M059J (cell line): ENCODE measurements at regions not wholly inside any gene's neighbourhood (a gene's known extent, or its start where the extent isn't known, plus 50 kb on each side); places are given as distances from the start of the nearest gene placed in this dataset.
A peak's percentile ranks its signal among the peaks of the same experiment; 100 is the strongest.

Source experiments
- DNase-seq: peaks from one replicate; pipeline ENCODE4 v3.0.0-alpha.2; 2012; ENCODE audit warnings: low read depth

DNA sequence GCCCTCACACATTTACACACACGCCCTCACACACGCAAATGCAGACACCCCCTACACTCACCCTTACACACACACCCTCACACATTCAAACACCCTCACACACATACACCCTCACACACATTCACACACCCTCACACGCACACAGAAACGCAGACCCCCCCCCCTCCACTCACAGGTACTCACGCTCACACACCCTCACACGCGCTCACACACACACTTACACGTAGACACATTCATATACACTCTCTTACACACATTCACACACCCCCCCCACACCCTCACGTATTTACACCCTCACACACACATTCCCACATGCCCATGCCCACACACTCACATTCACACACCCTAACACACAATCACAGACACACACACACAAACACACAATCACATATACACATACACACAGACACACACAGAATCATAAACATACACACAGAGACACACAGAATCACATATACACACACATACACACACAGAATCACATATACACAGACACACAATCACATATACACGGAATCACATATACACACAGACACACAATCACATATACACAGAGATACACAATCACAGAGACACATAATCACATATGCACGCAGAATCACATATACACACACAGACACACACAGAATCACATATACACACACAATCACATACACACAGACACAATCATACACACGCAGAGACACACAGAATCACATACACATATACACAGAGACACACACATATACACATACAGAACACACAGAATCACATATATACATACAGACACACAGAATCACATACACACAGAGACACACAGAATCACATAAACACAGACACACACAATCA is 250.1 kb upstream of the RPL38 start:
- DNase-seq = no peak

DNA sequence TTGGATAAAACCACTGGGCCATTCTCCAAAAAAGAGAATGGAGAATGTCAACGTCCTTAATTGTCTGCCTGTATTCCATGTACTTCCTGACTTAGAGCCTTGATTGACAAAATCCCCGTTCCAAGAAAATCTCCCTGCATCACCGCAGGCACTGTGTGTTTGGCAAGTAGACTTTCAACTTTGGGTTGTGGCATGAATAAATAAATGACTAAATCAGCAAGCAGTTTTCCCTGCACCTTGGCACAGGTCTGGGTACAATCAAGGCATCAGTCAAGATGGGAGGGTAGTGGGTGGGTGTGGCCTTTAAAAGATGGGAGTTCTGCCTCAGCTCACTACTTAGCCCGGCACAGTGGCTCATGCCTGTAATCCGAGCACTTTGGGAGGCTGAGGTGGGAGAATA is 248.5 kb upstream of the RPL38 start:
- no peak for DNase-seq

DNA sequence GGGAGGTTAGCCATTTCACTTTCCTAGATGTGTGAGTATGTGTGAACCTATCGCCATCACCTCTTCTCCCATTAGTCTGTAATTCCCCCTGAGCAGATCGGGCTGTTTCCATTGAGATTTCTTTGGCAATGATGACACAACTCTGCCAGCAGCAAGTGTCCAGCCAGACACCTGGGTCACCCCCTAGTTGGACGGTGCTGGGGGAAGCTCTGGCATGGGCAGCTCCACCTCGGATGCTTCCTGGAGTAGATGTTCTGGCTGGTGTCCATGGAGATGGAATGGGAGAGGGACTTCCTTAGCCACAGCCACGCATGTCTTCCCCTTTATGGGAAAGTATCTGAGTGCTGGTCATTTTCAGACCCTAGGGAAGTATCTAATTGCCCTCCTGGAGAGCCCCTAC is 247.9 kb upstream of the RPL38 start:
- no peak for DNase-seq

DNA sequence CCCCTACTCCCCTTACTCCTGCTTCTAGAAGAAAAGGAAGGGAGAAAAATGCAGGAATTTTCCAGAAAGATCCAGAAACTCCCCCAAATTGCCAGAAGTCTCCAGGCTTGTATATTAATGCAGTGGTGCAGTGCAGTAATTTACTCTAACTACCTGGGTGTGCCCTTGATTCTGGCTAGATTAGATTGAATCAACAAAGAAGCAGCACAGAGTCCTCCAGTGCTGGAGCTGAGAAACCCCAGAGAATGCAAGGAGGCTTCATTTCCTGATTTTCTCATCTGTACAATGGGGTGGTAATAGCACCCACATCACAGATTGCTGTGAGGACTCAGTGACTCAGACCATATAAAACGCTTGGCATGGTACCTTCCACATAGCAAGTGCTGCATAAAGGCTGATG is 247.3 kb upstream of the RPL38 start:
- DNase-seq = no peak

DNA sequence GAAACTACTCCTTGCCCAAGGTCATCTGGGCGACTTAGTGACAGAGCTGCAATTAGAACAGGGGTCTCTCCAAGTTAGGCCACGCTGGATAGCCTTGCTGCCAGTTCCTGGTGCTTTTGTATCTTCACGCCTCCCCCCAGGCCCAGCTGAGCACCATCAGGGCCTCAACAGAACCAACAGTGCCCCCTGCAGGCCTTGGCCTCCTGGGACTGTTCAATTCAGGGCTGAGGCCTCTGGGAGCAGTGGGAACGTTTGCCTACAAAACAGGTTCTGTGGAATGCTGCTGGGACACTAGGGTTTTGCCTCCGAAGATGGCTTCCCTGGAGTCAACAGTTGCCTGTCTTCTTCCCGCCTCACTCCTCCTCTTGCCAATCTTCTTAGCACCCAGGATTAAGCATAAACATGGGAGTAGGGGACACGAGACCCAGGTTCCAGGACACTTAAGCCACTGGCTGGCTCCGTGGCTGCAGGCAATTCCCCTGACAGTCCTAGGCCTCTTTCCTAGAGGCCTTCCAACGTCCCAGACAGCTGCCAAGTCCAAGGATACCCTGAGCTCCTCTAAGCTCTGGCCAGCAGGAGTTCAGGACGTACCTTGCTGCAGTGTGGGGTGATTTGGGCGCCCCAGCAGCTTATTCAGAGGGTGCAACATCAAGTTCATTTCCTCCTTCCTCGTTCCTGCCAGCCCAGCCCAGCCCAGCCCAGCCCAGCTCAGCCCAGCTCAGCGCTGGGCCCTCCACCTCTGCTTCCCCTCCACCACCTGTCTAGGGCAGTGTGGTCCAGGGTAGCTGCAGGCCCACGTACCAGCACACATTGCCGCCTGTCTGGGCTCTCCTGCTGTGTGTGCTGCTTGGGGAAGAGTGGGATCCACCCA is 246.6 kb upstream of the RPL38 start:
- DNase-seq = peak; percentile 11

DNA sequence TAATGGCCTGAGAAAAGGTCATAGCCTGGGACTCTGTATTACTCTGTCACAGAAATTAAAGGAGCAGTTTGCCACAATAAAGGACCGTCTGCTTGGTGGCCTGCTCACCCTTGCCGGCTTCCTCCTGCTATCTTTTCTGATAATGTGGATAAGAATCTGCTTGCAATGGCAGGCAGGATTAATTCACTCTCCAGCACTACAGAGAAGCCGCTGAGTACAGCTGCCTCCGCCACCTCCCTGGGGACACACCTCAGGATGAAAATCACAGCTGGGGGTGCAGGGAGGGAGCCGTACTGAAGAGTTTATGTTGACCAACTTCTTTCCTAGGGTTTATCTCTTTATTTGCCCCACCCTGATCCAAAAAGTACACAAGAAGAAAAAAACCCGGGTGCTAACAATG is 245.9 kb upstream of the RPL38 start:
- DNase-seq = no peak

DNA sequence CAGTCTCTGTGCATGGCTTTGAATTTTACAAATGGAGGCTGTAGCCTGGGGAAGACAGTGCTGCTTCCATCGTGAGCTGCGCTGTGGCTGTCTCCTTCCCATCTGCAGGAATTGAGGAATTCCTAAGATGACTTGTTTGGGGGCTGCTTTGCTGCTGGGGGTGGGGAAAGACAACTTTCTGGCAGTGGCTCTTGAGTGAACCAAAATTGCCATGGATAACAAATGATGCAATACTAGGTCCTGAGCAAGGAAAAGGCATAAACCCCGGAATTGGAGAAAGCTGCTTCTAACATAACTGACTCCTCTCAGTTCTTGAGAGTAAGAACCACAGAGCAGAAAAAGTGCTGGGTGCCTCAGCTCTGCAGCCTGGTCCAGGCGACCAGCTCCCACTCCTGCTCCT is 245.0 kb upstream of the RPL38 start:
- DNase-seq = no peak

DNA sequence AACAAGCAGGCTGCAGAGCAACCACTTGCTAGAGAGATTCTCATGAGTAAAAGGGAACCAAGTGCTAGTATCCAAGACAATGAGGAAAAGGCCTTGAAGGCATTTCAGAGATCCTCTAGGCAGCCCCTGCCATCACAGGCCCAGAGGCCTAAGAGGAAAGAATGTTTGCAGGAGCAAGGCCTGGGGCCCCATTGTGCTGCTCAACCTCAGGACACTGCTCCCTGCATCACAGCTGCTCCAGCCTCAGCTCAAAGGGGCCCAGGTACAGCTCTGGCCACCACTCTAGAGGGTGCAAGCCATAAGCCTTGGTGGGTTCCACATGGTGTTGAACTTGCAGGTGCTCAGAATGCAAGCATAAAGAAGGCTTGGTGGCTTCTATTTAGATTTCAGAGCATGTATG is 243.0 kb upstream of the RPL38 start:
- no peak for DNase-seq

DNA sequence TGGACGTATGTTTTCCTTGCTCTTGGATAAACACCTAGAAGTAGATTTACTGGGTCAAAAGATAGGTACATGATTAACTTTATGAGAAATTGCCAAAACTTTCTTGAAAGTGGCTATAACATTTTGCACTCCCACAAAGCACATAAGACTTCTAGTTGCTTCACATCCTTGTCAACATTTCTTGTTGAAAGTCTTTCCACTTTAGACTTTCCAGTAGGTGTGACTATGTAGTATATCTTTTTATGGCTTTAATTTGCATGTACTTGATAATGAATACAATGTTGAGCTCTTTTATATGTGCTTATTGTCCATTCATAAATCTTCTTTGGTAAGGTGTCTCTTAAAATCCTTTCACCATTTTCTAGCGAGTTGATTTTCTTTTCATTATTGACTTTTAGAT is 241.2 kb upstream of the RPL38 start:
- DNase-seq = no peak

DNA sequence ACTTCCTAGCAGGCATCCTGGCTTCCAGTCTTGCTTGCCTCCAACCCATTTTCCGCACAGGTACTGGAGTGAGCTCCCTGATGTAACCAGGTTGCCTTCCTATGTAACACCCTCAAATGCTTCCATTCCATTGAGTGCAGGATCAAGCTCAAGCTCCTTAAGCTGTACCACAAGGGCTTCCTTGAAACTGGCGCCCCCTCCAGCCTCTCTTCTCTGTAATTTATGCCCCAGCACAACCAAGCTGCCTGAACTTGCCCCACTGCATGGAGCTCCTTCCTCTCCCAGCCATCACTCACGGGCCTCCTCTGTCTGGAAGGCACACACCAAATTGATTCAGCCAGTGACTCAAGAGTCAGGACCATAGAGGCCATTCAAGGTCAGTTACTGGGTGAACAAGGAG is 234.8 kb upstream of the RPL38 start:
- no peak for DNase-seq

DNA sequence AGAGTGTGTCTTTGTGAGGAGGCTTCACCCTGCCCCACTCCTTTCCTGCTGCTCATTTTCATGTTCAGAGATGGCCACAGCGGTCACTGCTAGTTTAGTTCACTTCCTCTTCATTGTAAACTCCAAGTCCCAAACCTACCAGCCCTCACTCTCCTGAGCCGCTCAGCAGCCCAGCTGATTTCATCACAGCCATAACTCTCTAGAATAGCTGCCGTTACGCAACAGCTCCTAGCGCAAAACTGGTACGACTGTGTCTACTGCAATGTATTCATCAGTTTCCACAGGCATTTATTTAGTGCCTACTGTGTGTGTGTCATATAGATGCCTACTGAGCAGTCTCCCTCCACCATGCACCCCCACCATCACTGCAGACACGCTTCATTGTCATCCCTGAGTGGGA is 233.5 kb upstream of the RPL38 start:
- no peak for DNase-seq

DNA sequence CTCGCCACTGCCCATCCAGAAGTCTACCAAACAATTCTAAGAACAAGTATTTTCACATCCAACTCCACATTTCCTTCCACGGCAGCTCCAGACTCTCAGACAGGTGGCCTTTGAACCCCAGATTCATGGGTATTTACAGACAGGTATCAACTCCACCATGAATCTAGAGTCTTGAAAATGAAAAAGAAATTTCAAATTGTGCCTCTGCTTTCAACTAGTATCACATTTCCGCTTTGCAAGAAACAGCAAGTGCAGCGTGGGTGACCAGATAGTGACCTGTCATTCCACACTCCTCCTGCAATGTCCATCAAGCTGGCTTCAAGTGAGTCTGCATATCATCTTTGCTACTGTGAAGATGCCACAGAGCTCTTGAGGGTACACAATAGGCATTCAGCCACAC is 232.4 kb upstream of the RPL38 start:
- DNase-seq = no peak

DNA sequence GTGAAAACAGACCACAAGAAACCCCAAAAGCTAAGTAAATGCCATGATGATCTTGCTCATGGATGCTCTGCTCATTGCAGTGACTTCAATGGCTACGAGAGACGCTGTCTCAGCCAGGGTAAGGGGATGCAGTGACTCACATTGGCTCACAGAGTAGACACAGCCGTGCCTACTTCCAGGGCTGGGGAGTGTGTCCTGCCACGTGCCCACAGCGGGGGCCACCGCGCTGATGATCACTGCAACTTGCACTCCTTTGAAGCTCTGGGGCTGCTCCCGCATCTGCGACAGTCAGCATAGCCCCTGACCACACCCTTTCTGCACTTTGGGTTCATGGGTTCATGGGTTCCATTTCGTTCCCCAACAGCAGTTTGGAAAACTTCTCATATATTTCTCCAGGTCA is 231.4 kb upstream of the RPL38 start:
- no peak for DNase-seq

DNA sequence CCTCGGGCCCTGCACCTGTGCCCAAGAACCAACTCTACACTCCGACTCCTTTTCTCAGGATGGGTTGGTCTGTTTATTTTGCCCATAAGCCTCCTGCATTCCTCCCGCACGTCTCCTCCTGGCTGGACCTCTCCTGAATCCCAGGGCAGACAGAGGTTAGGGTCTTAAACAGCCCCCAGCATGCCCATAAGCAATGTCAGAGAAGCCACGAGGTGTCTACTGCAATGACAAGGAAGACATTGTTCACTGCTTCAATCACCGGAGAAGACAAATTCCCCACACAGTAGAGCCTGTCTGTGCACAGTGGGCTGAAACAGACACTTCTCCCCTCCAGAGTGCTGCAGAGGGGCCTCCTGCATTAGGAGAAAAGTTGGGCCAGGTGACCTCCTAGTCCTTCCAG is 230.6 kb upstream of the RPL38 start:
- DNase-seq = no peak

DNA sequence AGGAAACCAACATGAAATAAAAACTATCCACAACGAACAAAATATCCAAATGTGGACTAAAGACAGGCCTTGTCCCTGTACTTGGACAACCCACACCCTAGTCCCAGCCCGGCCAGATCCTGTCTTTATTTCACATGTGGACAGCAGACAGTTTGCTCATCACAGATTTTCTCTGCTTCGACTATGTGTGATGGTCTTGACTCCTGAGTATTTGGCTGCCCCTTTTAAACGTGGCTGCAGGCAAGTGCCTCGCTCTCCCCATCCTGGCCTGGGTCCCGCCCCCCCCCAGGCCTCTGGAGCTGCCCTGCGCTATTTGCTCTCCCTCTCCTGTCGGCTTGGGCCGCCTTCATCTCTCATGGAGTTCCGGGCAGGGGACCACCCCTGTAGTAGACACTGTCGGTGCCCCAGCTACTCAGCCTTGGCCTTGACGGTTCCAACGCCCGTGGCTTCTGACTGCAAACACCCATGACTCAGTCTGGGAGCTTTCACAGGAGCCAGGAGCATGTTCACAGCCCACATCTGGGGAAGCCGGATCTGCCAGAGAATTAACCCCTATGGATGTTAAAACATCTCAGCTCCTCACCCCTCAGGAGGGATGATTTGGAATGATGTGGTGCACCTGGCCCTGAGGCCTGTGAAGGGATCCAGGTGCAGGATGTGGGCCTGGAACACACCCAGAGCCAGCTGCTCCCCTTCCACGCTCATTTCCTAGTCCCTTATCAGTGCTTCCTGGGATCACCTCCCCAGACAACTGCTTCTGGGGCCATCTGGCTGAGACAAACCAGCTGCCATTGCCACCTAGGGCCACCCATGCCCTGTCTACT is 229.7 kb upstream of the RPL38 start:
- no peak for DNase-seq

DNA sequence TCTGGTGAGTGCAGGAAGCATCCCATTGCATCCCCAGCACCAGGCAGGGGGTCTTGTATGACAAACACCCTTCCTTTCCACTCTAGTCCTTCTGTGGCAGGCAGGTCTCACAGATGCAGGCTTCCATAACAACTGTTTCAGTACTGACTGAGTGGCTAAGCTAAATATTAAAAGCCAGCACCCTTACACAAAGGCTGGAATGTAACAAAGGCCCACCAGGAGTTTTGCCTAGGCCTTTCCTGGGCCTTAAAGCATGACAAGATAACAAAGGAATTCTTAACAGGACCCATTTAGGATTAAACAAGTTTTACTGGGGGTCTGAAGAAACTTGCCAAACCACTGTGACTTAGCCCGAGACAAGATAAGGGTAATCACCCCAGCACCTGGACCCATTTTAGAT is 228.9 kb upstream of the RPL38 start:
- no peak for DNase-seq

DNA sequence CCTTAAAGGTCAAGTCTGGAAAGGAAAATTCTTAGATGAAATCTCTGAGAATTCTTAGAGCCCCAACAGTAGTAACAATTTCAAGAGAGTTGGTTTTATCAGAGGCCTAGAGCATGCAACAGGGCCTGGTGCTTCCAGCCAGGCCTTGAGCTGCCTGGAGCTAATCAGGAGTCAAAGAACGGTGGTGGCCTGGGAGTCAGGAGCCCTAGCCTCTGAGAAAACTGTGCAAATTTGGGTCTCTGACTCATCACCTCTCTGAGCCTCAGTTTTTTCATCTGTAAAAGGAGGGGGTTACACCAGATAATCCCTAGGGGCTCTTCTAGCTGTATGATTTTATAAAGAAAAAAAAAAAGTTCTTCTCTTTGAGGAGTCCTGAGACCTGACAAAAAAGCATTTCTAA is 227.3 kb upstream of the RPL38 start:
- no peak for DNase-seq

DNA sequence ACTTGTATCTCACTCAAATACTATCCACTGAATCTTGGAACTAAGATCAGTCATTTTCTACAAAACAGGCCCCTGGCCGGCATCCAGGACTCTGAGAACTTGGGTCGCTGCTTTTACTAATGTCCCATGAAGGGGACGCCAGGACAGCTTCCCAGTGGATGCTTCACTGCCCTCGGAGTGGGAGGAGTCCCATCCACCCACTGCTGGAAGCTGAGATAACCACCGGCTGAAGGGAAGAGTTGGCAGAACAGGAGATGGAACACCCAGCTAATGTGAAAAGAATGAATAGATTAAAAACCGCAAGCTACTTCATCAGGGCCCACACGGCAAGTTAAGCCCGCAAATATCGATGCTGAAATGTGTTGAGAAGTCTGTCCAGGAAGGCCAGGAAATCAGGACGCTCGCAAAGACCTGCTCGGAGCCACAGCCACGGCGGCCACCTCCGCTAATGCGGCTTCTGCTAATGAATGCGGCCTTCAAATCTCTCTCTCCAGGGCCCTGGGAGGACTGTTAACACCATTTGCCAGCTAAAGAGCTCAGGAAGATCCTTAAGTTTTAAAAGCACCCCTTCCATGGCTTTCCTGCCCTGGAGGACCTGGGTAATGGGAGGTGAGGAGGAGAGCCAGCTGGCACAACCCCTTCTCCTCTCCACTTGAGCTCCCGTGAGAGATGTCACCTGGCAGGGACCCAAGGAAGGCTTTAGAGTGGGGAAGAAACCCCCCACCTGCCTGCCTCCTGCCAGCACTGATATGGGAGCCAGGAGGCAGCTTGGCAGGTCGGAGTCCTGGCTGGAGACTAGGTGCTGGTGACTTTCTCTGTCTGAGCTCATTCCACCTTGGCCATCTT is 226.6 kb upstream of the RPL38 start:
- DNase-seq = peak; percentile 15

DNA sequence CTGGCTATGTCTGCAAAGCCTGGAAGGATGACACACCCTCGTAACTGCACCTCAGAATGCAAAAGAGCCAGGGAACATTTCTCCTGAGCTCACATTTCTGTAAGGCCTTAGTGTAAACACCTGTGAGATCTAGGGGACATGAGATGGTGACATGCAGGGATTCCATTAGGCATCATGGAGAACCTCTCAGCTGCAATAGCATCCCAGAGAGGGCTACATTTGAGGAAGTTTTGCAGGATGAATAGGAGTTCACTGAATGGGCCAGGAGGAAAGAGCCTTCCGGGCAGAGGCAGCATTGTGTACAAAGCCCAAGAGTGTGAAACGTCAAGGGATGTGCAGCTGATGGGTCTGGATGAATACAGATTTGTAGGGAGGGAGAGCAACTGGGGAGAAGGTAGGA is 223.0 kb upstream of the RPL38 start:
- DNase-seq = no peak

DNA sequence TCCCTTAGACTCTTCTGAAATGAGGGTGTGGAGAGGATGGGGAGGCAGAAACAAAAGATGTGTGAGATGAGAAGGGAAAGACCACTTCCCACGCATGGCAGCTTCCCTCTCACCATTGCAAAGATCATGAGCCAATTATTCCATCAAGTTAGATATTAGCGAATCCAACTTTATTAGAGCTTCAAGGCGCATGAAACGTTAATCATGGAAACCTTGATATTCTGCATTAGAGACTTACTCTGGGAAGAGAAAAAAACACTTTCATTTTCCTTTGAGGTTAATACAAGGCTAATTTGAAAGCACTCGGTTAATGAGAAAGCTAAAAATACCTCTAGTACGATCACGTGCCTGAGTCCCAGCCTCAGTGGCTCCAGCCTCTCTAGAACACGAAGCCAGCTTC is 220.6 kb upstream of the RPL38 start:
- no peak for DNase-seq

DNA sequence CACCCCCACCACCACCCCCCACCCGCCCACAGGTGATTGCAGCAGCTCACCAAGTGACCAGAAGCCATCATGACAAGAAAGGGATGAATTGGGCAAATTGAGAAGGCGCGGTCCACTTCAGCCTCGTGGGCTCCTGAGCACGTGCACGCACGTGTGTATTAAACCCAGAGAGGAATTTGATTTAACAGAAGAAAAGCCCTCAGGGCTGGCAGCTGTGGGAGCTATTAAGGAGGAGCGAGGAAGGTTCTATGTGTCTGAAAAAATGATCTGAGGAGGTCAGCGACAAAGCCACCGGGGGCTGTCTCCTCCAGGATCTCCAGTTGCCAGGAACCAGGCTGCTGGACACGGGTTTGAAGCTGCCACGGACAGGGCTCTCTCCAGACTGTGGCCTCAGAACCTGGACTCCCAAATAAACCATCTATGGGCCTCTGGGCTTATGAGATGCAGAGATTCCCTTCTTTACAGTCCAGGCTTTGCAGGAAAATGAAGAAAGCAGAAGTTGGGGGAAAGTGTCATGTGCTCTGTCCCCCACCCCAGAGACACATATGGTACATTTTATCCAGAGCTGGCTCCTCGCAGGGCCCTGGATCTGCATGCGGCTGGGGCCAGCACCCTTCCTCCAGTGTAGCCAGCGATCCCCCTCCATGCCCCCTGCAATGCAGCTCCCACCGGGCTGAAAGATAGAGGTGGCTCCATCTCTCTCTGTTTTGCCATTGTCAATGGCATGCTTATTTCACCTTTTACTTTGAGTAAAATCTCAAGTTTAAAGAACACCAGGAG is 219.7 kb upstream of the RPL38 start:
- no peak for DNase-seq
